B cell (primary cell): ENCODE measurements at regions not wholly inside any gene's neighbourhood (a gene's known extent, or its start where the extent isn't known, plus 50 kb on each side); places are given as distances from the start of the nearest gene placed in this dataset.

Source experiments
- ATAC-seq: fragments of 200-7000 bp; cut with Tn5 transposase; one replicate; pipeline ENCODE4 v1.10.0; 2021; ENCODE audit warnings: low read depth, mild to moderate bottlenecking, moderate number of reproducible peaks, moderate library complexity
- CTCF ChIA-PET: fragments of 350-600 bp; sonication (Branson Sonifier 250); formaldehyde crosslinking; loops from one replicate; lab custom pipeline; 2021; ENCODE audit warnings: antibody characterized with exemption, inconsistent platforms; lab: Charles Lee
- POLR2A ChIA-PET: fragments of 350-600 bp; sonication (Branson Sonifier 250); formaldehyde crosslinking; loops from one replicate; lab custom pipeline; 2021; ENCODE audit warnings: antibody characterized with exemption; lab: Charles Lee
- DNase-seq: peaks from one replicate; pipeline ENCODE4 v3.0.0; 2013
- H2AFZ ChIP-seq: 2 replicates; pipeline ENCODE4 v1.6.1; 2012; ENCODE audit warnings: mild to moderate bottlenecking, low read depth, low read length; ENCODE audit not compliant: insufficient read depth, poor library complexity, severe bottlenecking
- H3K27ac ChIP-seq, 2 donors: 1 replicate in 1 of 2; 2 replicates in 1 of 2; pipeline ENCODE4 v1.5.1; 2012 to 2013; ENCODE audit warnings: low read length in 2 of 2, mild to moderate bottlenecking in 2 of 2, moderate library complexity in 1 of 2
- H3K27me3 ChIP-seq, 4 experiments: fragments of 200-600 bp in 1 of 4; sonication (generic) in 1 of 4; replicated peaks in 1 of 4; 1 replicate in 2 of 4; 2 replicates in 2 of 4; pipeline versions ENCODE4 v1.6.1 to v1.7.0; 2013 to 2016; ENCODE audit warnings: low read length in 3 of 4, mild to moderate bottlenecking in 2 of 4, mixed read lengths in 1 of 4, moderate library complexity in 1 of 4; ENCODE audit not compliant: insufficient read depth in 4 of 4, control insufficient read depth in 3 of 4; ENCODE audit errors: control extremely low read depth in 1 of 4
- H3K36me3 ChIP-seq, 2 experiments: replicated peaks in 1 of 2; 1 replicate in 1 of 2; 2 replicates in 1 of 2; pipeline versions ENCODE4 v1.6.1 to v1.7.1; 2013; ENCODE audit warnings: low read length in 1 of 2; ENCODE audit not compliant: insufficient read depth in 2 of 2, control insufficient read depth in 1 of 2; ENCODE audit errors: control extremely low read depth in 1 of 2, extremely low read depth in 1 of 2
- H3K4me1 ChIP-seq, 2 donors: fragments of 200-600 bp in 1 of 2; sonication (generic) in 1 of 2; 1 replicate in 1 of 2; 2 replicates in 1 of 2; pipeline versions ENCODE4 v1.5.1 to v1.6.1; 2013 to 2017; ENCODE audit warnings: low read length in 2 of 2; ENCODE audit not compliant: control insufficient read depth in 2 of 2, insufficient read depth in 2 of 2
- H3K4me2 ChIP-seq: replicated peaks from 2 replicates; pipeline ENCODE3; 2012; ENCODE audit warnings: mild to moderate bottlenecking, low read depth, low read length; ENCODE audit not compliant: poor library complexity, severe bottlenecking
- H3K4me3 ChIP-seq, 5 experiments: fragments of 200-600 bp in 1 of 5; sonication (generic) in 1 of 5; 1 replicate in 3 of 5; 2 replicates in 2 of 5; pipeline versions ENCODE4 v1.5.1 to v1.7.0; 2011 to 2016; ENCODE audit warnings: low read length in 4 of 5, mild to moderate bottlenecking in 4 of 5, low read depth in 2 of 5, control low read depth in 1 of 5, moderate library complexity in 1 of 5; ENCODE audit not compliant: insufficient read depth in 1 of 5; ENCODE audit errors: control extremely low read depth in 1 of 5, extremely low read depth in 1 of 5
- H3K79me2 ChIP-seq: fragments of 200-600 bp; sonication (generic); one replicate; pipeline ENCODE4 v1.6.0; 2016; ENCODE audit warnings: low read length; ENCODE audit not compliant: control insufficient read depth, insufficient read depth
- H3K9ac ChIP-seq: fragments of 200-600 bp; sonication (generic); 2 replicates; pipeline ENCODE4 v1.6.1; 2017; ENCODE audit warnings: mild to moderate bottlenecking, low read length, moderate library complexity
- H3K9me3 ChIP-seq, 3 donors: one replicate each; pipeline versions ENCODE4 v1.6.1 to v1.7.1; 2013; ENCODE audit warnings: low read length in 2 of 3; ENCODE audit not compliant: control insufficient read depth in 2 of 3, insufficient read depth in 1 of 3; ENCODE audit errors: control extremely low read depth in 1 of 3
- H4K20me1 ChIP-seq: 2 replicates; pipeline ENCODE4 v1.6.0; 2012; ENCODE audit warnings: mild to moderate bottlenecking, low read length; ENCODE audit not compliant: insufficient read depth, control insufficient read depth, poor library complexity, severe bottlenecking
- H3K27ac Mint-ChIP-seq: one replicate; pipeline ENCODE4 v1.8.0; 2021; ENCODE audit warnings: mixed read lengths
- H3K27me3 Mint-ChIP-seq: one replicate; pipeline ENCODE4 v1.8.0; 2021; ENCODE audit warnings: mixed read lengths
- H3K4me1 Mint-ChIP-seq: one replicate; pipeline ENCODE4 v1.8.0; 2021; ENCODE audit warnings: mixed read lengths
- H3K4me3 Mint-ChIP-seq: one replicate; pipeline ENCODE4 v1.8.0; 2021; ENCODE audit warnings: mixed read lengths
- H3K9me3 Mint-ChIP-seq: one replicate; pipeline ENCODE4 v1.8.0; 2022; ENCODE audit warnings: mixed read lengths; ENCODE audit not compliant: insufficient read depth
- CTCF ChIP-seq: fragments of 200-600 bp; IDR thresholded peaks from one replicate; pipeline ENCODE4 v1.8.0; 2022; ENCODE audit warnings: antibody characterized with exemption, mild to moderate bottlenecking
- EZH2 ChIP-seq: IDR thresholded peaks from 2 replicates; pipeline ENCODE4 v1.6.1; 2012; ENCODE audit warnings: borderline replicate concordance, low read depth, mild to moderate bottlenecking, moderate library complexity, low read length; ENCODE audit not compliant: insufficient read depth, poor library complexity, severe bottlenecking
- WGBS: methylation state at CpG from one replicate; pipeline ENCODE4 v1.1.5; 2013; ENCODE audit warnings: missing lambda C conversion rate; ENCODE audit not compliant: insufficient coverage; 5-methylcytosine and 5-hydroxymethylcytosine counted together
- intact Hi-C: fragments of 100-400 bp; cut with micrococcal nuclease; formaldehyde crosslinking; loops from one replicate; pipeline ENCODE4 v1.10.0; 2022

DNA sequence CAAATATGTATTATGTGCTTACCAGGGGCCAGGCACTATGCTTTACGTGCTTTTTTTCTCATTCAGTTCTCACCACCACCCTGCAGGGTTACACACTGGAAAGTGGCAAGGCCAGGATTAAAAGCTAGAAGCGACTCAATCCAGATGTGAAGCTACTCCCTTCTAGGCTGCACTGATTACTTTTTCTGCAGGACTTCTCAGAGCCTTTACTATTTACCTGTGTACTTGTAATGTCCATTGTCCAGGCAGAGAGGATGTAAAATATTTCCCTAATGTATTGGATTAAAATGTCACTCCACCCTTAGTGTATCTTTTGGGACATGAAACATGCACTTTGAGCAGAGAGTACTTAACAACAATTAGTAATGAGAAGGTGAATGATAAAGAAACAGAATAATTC, 287.5 kb upstream of the EEF2KMT start:
- WGBS, result 100% methylated on average over 1 of the region's 2 CpGs
- Histone ChIP-seq H4K20me1 (no peaks in the 10 kb centered on the region), H3K4me1 (no peaks in the 10 kb centered on the region), H3K36me3 (no peaks in the 10 kb centered on the region), H3K4me2 (no peak overlapping the region), H3K9ac (no peak overlapping the region), H3K27me3 (no peaks in the 10 kb centered on the region), H3K9me3 (peaks cover 0 to 8% (median 0%) of the 10 kb centered on the region in 3 donors), H3K27ac (no peak overlapping the region), H3K79me2 (no peaks in the 10 kb centered on the region), H2AFZ (no peak overlapping the region), H3K4me3 (no peak overlapping the region)
- Mint-ChIP-seq H3K27ac (no peak overlapping the region), H3K9me3 (peaks cover 5% of the 10 kb centered on the region), H3K4me1 (no peaks in the 10 kb centered on the region), H3K27me3 (no peaks in the 10 kb centered on the region), H3K4me3 (no peak overlapping the region)
- POLR2A ChIA-PET, result no interaction called here
- CTCF ChIA-PET, result no interaction called here
- no peak for DNase-seq
- intact Hi-C loops, result no loop called here
- no peak for TF ChIP-seq CTCF
- TF ChIP-seq EZH2, result no peak
- no peak for ATAC-seq

- POLR2A ChIA-PET, result no interaction called here
- H4K20me1 ChIP-seq, result no peaks in the 10 kb centered on the region
- no peak overlapping the region for H3K27ac ChIP-seq
- no peak overlapping the region for H3K4me3 Mint-ChIP-seq
- H3K4me1 ChIP-seq, result no peaks in the 10 kb centered on the region
- H3K9me3 Mint-ChIP-seq, result peaks cover 3% of the 10 kb centered on the region
- H3K27me3 ChIP-seq, result no peaks in the 10 kb centered on the region
- CTCF ChIA-PET, result no interaction called here
- H3K36me3 ChIP-seq, result no peaks in the 10 kb centered on the region
- H3K27ac Mint-ChIP-seq, result no peak overlapping the region
- DNase-seq, result no peak
- no peaks in the 10 kb centered on the region for H3K4me1 Mint-ChIP-seq
- ATAC-seq, result no peak
- 79% methylated on average over 2 of the region's 2 CpGs for WGBS
- H3K4me3 ChIP-seq, result no peak overlapping the region
- H3K9ac ChIP-seq, result no peak overlapping the region
- no peak overlapping the region for H3K4me2 ChIP-seq
- no peaks in the 10 kb centered on the region for H3K79me2 ChIP-seq
- TF ChIP-seq CTCF (no peak), EZH2 (no peak)
- no peak overlapping the region for H2AFZ ChIP-seq
- intact Hi-C loops, result no loop called here
- peaks cover 0 to 8% (median 0%) of the 10 kb centered on the region in 3 donors for H3K9me3 ChIP-seq
- no peaks in the 10 kb centered on the region for H3K27me3 Mint-ChIP-seq
Observed at GRCh38 chr16:5383737-5384136, 286.1 kb upstream of the EEF2KMT start.
